IMR-90 (cell line): ENCODE measurements at regions not wholly inside any gene's neighbourhood (a gene's known extent, or its start where the extent isn't known, plus 50 kb on each side); places are given as distances from the start of the nearest gene placed in this dataset.

Experiments used
- ATAC-seq: fragments of 200-7000 bp; cut with Tn5 transposase; 2 replicates; pipeline ENCODE4 v1.9.1; 2020; ENCODE audit warnings: low read depth, mild to moderate bottlenecking, moderate library complexity
- BruUV-seq: library from RNA; stranded (reverse); fragments of 400-500 nt; replicated peaks from 2 replicates; lab custom pipeline; 2021; lab: Mats Ljungman, UMichigan
- CTCF ChIA-PET: fragments of 300-600 bp; formaldehyde crosslinking; extraction: SDS; loops from one replicate; lab custom pipeline; 2021; ENCODE audit warnings: antibody characterized with exemption; lab: Yijun Ruan, JAX
- POLR2A ChIA-PET: fragments of 300-600 bp; sonication (Branson Sonifier 250); formaldehyde crosslinking; loops from one replicate; lab custom pipeline; 2022; ENCODE audit warnings: antibody characterized with exemption; ENCODE audit not compliant: unreplicated experiment; lab: Charles Lee
- DNase-seq: peaks from one replicate; pipeline ENCODE4 v3.0.0; 2013
- H2AFZ ChIP-seq: replicated peaks from 2 replicates; pipeline ENCODE3; 2013; ENCODE audit warnings: low read length, mild to moderate bottlenecking; ENCODE audit not compliant: poor library complexity
- H2AK5ac ChIP-seq: 2 replicates; pipeline ENCODE4 v1.6.1; 2013; ENCODE audit warnings: low read depth, low read length, inconsistent platforms
- H2AK9ac ChIP-seq: replicated peaks from 2 replicates; pipeline ENCODE3; 2013; ENCODE audit warnings: mild to moderate bottlenecking, low read depth, low read length, moderate library complexity; ENCODE audit not compliant: poor library complexity
- H2BK120ac ChIP-seq: 2 replicates; pipeline ENCODE4 v1.6.1; 2013; ENCODE audit warnings: low read depth, low read length, inconsistent platforms
- H2BK15ac ChIP-seq: 3 replicates; pipeline ENCODE4 v1.6.1; 2013; ENCODE audit warnings: low read depth, low read length, inconsistent platforms
- H2BK20ac ChIP-seq: 2 replicates; pipeline ENCODE4 v1.6.1; 2013; ENCODE audit warnings: low read depth, mild to moderate bottlenecking, inconsistent platforms, low read length, moderate library complexity
- H2BK5ac ChIP-seq: 2 replicates; pipeline ENCODE4 v1.6.1; 2013; ENCODE audit warnings: mild to moderate bottlenecking, low read depth, low read length, inconsistent platforms; ENCODE audit not compliant: poor library complexity, severe bottlenecking
- H3K14ac ChIP-seq: replicated peaks from 2 replicates; pipeline ENCODE4 v1.6.1; 2013; ENCODE audit warnings: low read depth, low read length, inconsistent platforms
- H3K18ac ChIP-seq: 2 replicates; pipeline ENCODE4 v1.6.1; 2013; ENCODE audit warnings: low read depth, low read length, control low read depth
- H3K23ac ChIP-seq: 2 replicates; pipeline ENCODE4 v1.6.1; 2013; ENCODE audit warnings: low read depth, low read length, inconsistent platforms
- H3K27ac ChIP-seq: 2 replicates; pipeline ENCODE4 v1.5.1; 2013; ENCODE audit warnings: mild to moderate bottlenecking, control low read depth, low read length; ENCODE audit not compliant: insufficient read depth
- H3K27me3 ChIP-seq: 2 replicates; pipeline ENCODE4 v1.6.1; 2013; ENCODE audit warnings: low read length; ENCODE audit not compliant: control insufficient read depth, insufficient read depth
- H3K36me3 ChIP-seq: 2 replicates; pipeline ENCODE4 v1.6.1; 2013; ENCODE audit warnings: low read length, mixed read lengths; ENCODE audit not compliant: control insufficient read depth, insufficient read depth
- H3K4ac ChIP-seq: 2 replicates; pipeline ENCODE4 v1.6.1; 2013; ENCODE audit warnings: low read depth, low read length, inconsistent platforms
- H3K4me1 ChIP-seq: 2 replicates; pipeline ENCODE4 v1.6.1; 2013; ENCODE audit warnings: low read length, mixed read lengths; ENCODE audit not compliant: control insufficient read depth, insufficient read depth
- H3K4me2 ChIP-seq: 2 replicates; pipeline ENCODE4 v1.6.1; 2013; ENCODE audit warnings: low read depth, mild to moderate bottlenecking, control low read depth, low read length, moderate library complexity
- H3K4me3 ChIP-seq: 2 replicates; pipeline ENCODE4 v1.5.1; 2013; ENCODE audit warnings: low read depth, mild to moderate bottlenecking, control low read depth, low read length, moderate library complexity; ENCODE audit not compliant: insufficient read depth
- H3K56ac ChIP-seq: 2 replicates; pipeline ENCODE4 v1.6.1; 2013; ENCODE audit warnings: low read length, inconsistent platforms; ENCODE audit not compliant: insufficient read depth; ENCODE audit errors: extremely low read depth
- H3K79me1 ChIP-seq, 2 experiments: 2 replicates each; pipeline ENCODE4 v1.6.1; 2013; ENCODE audit warnings: low read length in 2 of 2, inconsistent platforms in 1 of 2, low read depth in 1 of 2
- H3K9ac ChIP-seq: 2 replicates; pipeline ENCODE4 v1.6.1; 2013; ENCODE audit warnings: low read depth, low read length, control low read depth
- H3K9me1 ChIP-seq: 2 replicates; pipeline ENCODE4 v1.6.1; 2013; ENCODE audit warnings: low read length, inconsistent platforms; ENCODE audit not compliant: insufficient read depth
- H3K9me3 ChIP-seq: 2 replicates; pipeline ENCODE4 v1.6.1; 2013; ENCODE audit warnings: low read length; ENCODE audit not compliant: control insufficient read depth, insufficient read depth
- H4K20me1 ChIP-seq: 2 replicates; pipeline ENCODE4 v1.6.1; 2013; ENCODE audit warnings: low read length, inconsistent platforms; ENCODE audit not compliant: insufficient read depth
- H4K5ac ChIP-seq: 2 replicates; pipeline ENCODE4 v1.6.1; 2013; ENCODE audit warnings: mild to moderate bottlenecking, low read depth, low read length, control low read depth
- H4K8ac ChIP-seq, 2 experiments: 2 replicates each; pipeline ENCODE4 v1.6.1; 2013; ENCODE audit warnings: low read depth in 2 of 2, low read length in 2 of 2, control low read depth in 1 of 2, inconsistent platforms in 1 of 2
- H4K91ac ChIP-seq: 2 replicates; pipeline ENCODE4 v1.6.1; 2013; ENCODE audit warnings: low read depth, low read length, inconsistent platforms; ENCODE audit not compliant: insufficient read depth
- BHLHE40 ChIP-seq: fragments of 150-350 bp; IDR thresholded peaks from 2 replicates; pipeline ENCODE4 v1.6.1; 2016; ENCODE audit warnings: mild to moderate bottlenecking, low read depth, low read length
- CEBPB ChIP-seq: IDR thresholded peaks from 2 replicates; pipeline ENCODE4 v1.6.1; 2012; ENCODE audit warnings: low read depth, low read length, improper control_type of control experiment
- CHD1 ChIP-seq: IDR thresholded peaks from 2 replicates; pipeline ENCODE4 v1.6.1; 2012; ENCODE audit warnings: low read depth, low read length, improper control_type of control experiment
- MAFK ChIP-seq: IDR thresholded peaks from 2 replicates; pipeline ENCODE4 v1.6.1; 2012; ENCODE audit warnings: low read depth, low read length, improper control_type of control experiment
- MAZ ChIP-seq: IDR thresholded peaks from 2 replicates; pipeline ENCODE4 v1.6.1; 2012; ENCODE audit warnings: low read depth, mild to moderate bottlenecking, low read length, improper control_type of control experiment, moderate library complexity, borderline replicate concordance
- MXI1 ChIP-seq: IDR thresholded peaks from 2 replicates; pipeline ENCODE4 v1.6.1; 2012; ENCODE audit warnings: low read depth, mild to moderate bottlenecking, low read length, moderate library complexity, borderline replicate concordance
- NFE2L2 ChIP-seq: fragments of 150-350 bp; IDR thresholded peaks from 2 replicates; pipeline ENCODE4 v1.6.1; 2016; ENCODE audit warnings: low read depth, mild to moderate bottlenecking, low read length
- POLR2A ChIP-seq: IDR thresholded peaks from 2 replicates; pipeline ENCODE4 v1.6.1; 2012; ENCODE audit warnings: mild to moderate bottlenecking, low read depth, low read length
- RAD21 ChIP-seq: IDR thresholded peaks from 2 replicates; pipeline ENCODE4 v1.6.1; 2012; ENCODE audit warnings: low read length, improper control_type of control experiment
- RCOR1 ChIP-seq: IDR thresholded peaks from 2 replicates; pipeline ENCODE4 v1.6.1; 2012; ENCODE audit warnings: mild to moderate bottlenecking, low read length, improper control_type of control experiment; ENCODE audit not compliant: insufficient replicate concordance
- RFX5 ChIP-seq: IDR thresholded peaks from 2 replicates; pipeline ENCODE4 v1.8.0; 2012; ENCODE audit warnings: low read depth, mild to moderate bottlenecking, low read length, moderate library complexity
- SMC3 ChIP-seq: fragments of 150-350 bp; IDR thresholded peaks from 2 replicates; pipeline ENCODE4 v1.6.1; 2016; ENCODE audit warnings: low read depth, mild to moderate bottlenecking, antibody characterized with exemption, low read length, moderate library complexity
- WGBS, 2 experiments: methylation state at CpG; one replicate each; pipeline versions ENCODE4 v1.1.5 to v1.1.7; 2013; ENCODE audit warnings: missing lambda C conversion rate in 2 of 2; ENCODE audit not compliant: insufficient read length in 1 of 2; ENCODE audit errors: extremely low coverage in 2 of 2; 5-methylcytosine and 5-hydroxymethylcytosine counted together
- dilution Hi-C: fragments of 300-500 bp; cut with HindIII; formaldehyde crosslinking; loops from one replicate; pipeline ENCODE4 v1.14.3; 2018; ENCODE audit warnings: low sequenced_read_pairs; ENCODE audit not compliant: unreplicated experiment
- in situ Hi-C: fragments of 300-500 bp; cut with MboI; formaldehyde crosslinking; loops from 3 replicates; pipeline ENCODE4 v1.14.3; 2019; ENCODE audit warnings: low sequenced_read_pairs, inconsistent platforms, mixed read lengths
- intact Hi-C: fragments of 100-400 bp; cut with micrococcal nuclease; formaldehyde crosslinking; loops from 2 replicates; pipeline ENCODE4 v1.10.0; 2022
- TF ChIP-seq, protein P1 (sequence below): conservative IDR thresholded peaks from 2 replicates; pipeline ENCODE4 v1.5.1; 2012; ENCODE audit warnings: mild to moderate bottlenecking, low read depth, low read length, improper control_type of control experiment
- TF ChIP-seq, protein P2 (sequence below): fragments of 150-350 bp; IDR thresholded peaks from 2 replicates; pipeline ENCODE4 v1.6.1; 2017; ENCODE audit warnings: mild to moderate bottlenecking, antibody characterized with exemption, low read length, low read depth
- TF ChIP-seq, protein P3 (sequence below): fragments of 150-350 bp; IDR thresholded peaks from 2 replicates; pipeline ENCODE4 v1.6.1; 2016; ENCODE audit warnings: low read depth, mild to moderate bottlenecking, low read length, moderate library complexity, borderline replicate concordance

DNA sequence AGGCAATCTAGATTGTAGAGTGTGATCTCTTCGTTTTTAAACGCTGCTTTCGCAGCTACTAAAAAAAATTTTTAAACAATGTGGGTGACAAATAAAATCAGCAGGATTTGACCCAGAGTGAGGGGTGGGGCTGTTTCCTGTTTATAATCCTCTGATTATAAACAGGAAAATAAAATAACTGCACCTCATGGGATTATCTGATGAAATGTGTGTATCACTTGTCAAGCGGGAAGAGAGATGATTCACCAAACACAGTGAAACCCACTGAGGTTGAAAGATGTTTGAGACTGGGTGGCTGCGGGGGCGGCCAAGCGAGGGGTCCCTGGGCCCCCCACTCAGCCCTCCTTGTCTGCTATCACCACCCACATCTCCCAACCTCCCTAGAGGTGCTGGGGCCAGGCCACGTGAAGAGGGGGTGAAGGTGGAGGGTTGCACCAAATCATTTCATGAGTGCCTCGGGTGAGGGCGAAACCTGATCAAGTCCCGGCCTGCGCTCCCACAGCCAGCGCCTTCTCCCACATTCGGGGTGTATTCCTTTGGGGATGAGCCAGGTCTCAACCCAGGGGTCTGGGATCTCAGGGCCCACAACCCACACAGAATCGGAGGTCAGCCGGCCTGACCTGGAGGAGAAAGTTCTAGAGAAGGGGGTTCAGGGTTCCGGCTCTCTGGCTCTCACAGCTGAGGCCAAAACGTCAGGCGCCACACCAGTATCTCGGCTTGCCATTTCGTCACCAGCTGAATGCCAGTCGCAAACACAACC is 212.5 kb downstream of the BMP7 start:
- no peak overlapping the region for H3K4me3 ChIP-seq
- no peak overlapping the region for H3K23ac ChIP-seq
- no peak overlapping the region for H2BK20ac ChIP-seq
- H4K8ac ChIP-seq = no peak overlapping the region
- ChIA-PET POLR2A (no interaction called here), CTCF (no interaction called here)
- H2BK120ac ChIP-seq = no peak overlapping the region
- H2AK5ac ChIP-seq = no peak overlapping the region
- DNase-seq (no peak), ATAC-seq (no peak)
- in situ Hi-C loops = no loop called here
- H3K9me1 ChIP-seq = no peaks in the 10 kb centered on the region
- H3K9me3 ChIP-seq = no peaks in the 10 kb centered on the region
- no peaks in the 10 kb centered on the region for H4K20me1 ChIP-seq
- H3K18ac ChIP-seq = no peak overlapping the region
- H3K36me3 ChIP-seq = no peaks in the 10 kb centered on the region
- no peaks in the 10 kb centered on the region for H3K27me3 ChIP-seq
- no peak overlapping the region for H3K14ac ChIP-seq
- intact Hi-C loops = no loop called here
- H3K4ac ChIP-seq = no peak overlapping the region
- dilution Hi-C loops = no loop called here
- H3K9ac ChIP-seq = no peak overlapping the region
- no peak overlapping the region for H2BK15ac ChIP-seq
- no peak overlapping the region for H2AK9ac ChIP-seq
- H2BK5ac ChIP-seq = no peak overlapping the region
- no peaks in the 10 kb centered on the region for H3K4me1 ChIP-seq
- H4K91ac ChIP-seq = no peak overlapping the region
- no peak overlapping the region for H3K56ac ChIP-seq
- H3K79me1 ChIP-seq = no peaks in the 10 kb centered on the region
- no peak overlapping the region for H4K5ac ChIP-seq
- no peak overlapping the region for H2AFZ ChIP-seq
- 60% methylated on average over 1 of the region's 22 CpGs; no CpG with 5 or more reads in 1 of the 2 experiments for WGBS, 2 experiments
- H3K4me2 ChIP-seq = no peak overlapping the region
- H3K27ac ChIP-seq = no peak overlapping the region
- TF ChIP-seq RAD21 (no peak), CEBPB (no peak), MXI1 (no peak), MAZ (no peak), POLR2A (no peak), RFX5 (no peak), RCOR1 (no peak), SMC3 (no peak), BHLHE40 (no peak), MAFK (no peak), CHD1 (no peak), NFE2L2 (no peak)
- TF ChIP-seq, protein P1, sequence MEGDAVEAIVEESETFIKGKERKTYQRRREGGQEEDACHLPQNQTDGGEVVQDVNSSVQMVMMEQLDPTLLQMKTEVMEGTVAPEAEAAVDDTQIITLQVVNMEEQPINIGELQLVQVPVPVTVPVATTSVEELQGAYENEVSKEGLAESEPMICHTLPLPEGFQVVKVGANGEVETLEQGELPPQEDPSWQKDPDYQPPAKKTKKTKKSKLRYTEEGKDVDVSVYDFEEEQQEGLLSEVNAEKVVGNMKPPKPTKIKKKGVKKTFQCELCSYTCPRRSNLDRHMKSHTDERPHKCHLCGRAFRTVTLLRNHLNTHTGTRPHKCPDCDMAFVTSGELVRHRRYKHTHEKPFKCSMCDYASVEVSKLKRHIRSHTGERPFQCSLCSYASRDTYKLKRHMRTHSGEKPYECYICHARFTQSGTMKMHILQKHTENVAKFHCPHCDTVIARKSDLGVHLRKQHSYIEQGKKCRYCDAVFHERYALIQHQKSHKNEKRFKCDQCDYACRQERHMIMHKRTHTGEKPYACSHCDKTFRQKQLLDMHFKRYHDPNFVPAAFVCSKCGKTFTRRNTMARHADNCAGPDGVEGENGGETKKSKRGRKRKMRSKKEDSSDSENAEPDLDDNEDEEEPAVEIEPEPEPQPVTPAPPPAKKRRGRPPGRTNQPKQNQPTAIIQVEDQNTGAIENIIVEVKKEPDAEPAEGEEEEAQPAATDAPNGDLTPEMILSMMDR = no peak
- TF ChIP-seq, protein P2, sequence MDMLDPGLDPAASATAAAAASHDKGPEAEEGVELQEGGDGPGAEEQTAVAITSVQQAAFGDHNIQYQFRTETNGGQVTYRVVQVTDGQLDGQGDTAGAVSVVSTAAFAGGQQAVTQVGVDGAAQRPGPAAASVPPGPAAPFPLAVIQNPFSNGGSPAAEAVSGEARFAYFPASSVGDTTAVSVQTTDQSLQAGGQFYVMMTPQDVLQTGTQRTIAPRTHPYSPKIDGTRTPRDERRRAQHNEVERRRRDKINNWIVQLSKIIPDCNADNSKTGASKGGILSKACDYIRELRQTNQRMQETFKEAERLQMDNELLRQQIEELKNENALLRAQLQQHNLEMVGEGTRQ = no peak
- TF ChIP-seq, protein P3, sequence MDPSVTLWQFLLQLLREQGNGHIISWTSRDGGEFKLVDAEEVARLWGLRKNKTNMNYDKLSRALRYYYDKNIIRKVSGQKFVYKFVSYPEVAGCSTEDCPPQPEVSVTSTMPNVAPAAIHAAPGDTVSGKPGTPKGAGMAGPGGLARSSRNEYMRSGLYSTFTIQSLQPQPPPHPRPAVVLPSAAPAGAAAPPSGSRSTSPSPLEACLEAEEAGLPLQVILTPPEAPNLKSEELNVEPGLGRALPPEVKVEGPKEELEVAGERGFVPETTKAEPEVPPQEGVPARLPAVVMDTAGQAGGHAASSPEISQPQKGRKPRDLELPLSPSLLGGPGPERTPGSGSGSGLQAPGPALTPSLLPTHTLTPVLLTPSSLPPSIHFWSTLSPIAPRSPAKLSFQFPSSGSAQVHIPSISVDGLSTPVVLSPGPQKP = no peak
- no TSS peak for BruUV-seq
